ENCODE measurements at regions not wholly inside any gene's neighbourhood (a gene's known extent, or its start where the extent isn't known, plus 50 kb on each side); places are given as distances from the start of the nearest gene placed in this dataset.

DNA sequence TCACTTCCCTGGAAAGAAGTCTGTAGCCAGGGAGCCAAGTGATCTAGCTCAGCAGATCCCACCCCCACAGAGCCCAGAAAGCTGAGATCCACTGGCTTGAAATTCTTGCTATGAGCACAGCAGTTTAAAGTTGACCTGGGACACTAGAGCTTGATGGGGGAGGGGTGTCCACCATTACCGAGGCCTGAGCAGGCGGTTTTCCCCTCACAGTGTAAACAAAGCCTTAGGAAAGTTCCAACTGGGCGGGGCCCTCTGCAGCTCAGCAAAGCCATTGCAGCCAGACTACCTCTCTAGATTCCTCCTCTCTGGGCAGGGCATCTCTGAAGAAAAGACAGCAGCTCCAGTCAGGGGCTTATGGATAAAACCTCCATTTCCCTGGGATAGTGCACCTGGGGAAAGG is 887.2 kb upstream of the LRATD1 start:
- TF ChIP-seq, protein P1, sequence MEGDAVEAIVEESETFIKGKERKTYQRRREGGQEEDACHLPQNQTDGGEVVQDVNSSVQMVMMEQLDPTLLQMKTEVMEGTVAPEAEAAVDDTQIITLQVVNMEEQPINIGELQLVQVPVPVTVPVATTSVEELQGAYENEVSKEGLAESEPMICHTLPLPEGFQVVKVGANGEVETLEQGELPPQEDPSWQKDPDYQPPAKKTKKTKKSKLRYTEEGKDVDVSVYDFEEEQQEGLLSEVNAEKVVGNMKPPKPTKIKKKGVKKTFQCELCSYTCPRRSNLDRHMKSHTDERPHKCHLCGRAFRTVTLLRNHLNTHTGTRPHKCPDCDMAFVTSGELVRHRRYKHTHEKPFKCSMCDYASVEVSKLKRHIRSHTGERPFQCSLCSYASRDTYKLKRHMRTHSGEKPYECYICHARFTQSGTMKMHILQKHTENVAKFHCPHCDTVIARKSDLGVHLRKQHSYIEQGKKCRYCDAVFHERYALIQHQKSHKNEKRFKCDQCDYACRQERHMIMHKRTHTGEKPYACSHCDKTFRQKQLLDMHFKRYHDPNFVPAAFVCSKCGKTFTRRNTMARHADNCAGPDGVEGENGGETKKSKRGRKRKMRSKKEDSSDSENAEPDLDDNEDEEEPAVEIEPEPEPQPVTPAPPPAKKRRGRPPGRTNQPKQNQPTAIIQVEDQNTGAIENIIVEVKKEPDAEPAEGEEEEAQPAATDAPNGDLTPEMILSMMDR (IDR thresholded peaks at IDR 0.05; ENCODE audit: extremely low read depth, missing control alignments): no peak
- no peak for DNase-seq (ENCODE audit: low spot score)

DNA sequence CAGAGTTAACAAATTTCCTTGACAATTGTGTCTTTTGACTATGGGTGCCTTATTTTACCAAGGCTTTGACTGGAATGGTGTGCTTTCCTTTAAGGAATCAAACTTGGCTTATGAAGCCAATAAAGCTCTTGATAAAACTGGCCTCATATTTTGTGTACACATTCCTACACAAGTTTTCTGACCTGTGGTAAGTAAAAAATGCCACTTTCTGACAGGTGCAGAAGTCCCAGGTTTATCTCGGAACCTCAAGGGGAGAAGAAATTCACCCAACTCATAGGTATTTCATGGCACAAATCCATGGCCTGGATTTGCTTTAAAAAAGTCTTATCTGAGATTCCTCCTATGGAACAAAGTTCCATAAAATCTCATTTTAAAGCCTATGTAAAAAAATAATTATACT is 880.6 kb upstream of the LRATD1 start:
- DNase-seq (ENCODE audit: low spot score): no peak
- TF ChIP-seq, protein P1 (IDR thresholded peaks at IDR 0.05; ENCODE audit: extremely low read depth, missing control alignments): no peak

DNA sequence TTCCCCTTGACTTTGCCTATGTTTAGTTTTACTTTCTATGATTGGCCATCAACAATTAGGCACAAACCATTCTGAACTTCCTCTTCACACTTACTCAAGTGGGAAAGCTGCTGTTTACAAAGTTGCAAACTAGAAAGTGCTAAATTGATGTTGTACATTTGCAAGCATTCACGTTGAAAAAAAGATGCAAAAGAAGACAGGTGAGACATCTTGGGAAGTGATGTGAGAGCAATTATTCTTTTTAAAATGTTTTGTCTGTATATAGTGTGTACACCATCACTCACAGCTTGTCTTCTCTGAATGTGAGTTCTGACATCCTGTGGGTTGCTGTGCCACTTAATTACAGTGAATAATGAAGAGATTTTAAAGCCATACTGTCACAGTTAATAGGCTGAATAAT is 874.1 kb upstream of the LRATD1 start:
- TF ChIP-seq, protein P1 (IDR thresholded peaks at IDR 0.05; ENCODE audit: extremely low read depth, missing control alignments): no peak
- no peak for DNase-seq (ENCODE audit: low spot score)

DNA sequence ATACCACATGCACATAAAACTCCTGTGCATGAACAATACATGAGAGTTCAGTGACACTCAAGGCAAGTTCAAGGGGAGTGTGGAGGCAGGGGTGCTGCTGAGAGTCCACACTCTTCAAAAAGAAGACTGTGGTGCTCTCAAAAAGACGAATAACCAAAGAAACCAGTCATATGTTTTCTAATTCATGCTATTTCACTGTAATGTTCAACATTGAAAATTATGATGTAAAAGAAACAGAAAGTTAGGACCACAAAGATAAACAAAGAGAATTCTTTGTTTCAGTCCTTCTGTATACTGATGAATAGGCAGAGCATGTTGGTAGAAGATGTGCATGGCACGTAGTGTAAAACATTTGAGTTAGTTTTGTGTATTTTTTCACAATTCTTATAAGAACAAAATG is 864.2 kb upstream of the LRATD1 start:
- no peak for DNase-seq (ENCODE audit: low spot score)
- TF ChIP-seq, protein P1 (IDR thresholded peaks at IDR 0.05; ENCODE audit: extremely low read depth, missing control alignments): no peak

DNA sequence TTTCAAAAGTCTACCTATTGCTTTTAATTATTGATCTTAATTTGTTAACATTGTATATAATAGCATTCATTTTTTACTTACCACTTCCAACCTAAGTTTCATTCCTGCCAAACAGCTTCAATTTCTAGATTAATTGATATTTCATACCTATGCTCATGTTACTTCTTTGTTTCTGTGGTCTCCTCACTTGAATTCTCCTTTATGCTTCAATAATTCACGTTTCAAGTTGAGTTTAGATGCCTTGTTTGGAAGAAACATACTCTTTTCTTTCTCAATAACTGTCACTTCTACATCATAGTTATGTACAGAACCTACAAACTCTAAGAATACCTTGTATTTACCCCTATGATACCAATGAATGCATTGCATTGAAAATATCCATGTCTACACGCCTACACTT is 862.2 kb upstream of the LRATD1 start:
- DNase-seq (ENCODE audit: low spot score): no peak
- TF ChIP-seq, protein P1 (IDR thresholded peaks at IDR 0.05; ENCODE audit: extremely low read depth, missing control alignments): no peak

DNA sequence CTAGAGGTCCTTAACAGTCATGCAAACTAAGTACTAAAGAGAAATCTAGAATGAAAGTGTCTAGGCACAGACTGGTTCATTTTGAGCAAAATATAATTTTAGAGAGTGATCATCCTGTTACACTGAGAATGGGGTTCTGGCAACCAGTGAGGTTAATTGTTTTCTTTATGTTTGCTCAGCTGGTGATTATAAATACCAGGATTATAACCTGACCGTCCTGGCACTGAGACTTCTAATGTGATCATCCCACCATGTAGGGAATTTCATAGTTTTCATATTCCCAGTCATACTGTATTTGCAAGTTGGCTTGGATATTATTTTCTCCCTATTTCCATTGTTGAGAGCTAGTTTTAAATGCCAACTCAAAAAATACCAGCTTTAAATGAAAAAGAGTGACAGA is 852.5 kb upstream of the LRATD1 start:
- DNase-seq (ENCODE audit: low spot score): no peak
- TF ChIP-seq, protein P1 (IDR thresholded peaks at IDR 0.05; ENCODE audit: extremely low read depth, missing control alignments): no peak

DNA sequence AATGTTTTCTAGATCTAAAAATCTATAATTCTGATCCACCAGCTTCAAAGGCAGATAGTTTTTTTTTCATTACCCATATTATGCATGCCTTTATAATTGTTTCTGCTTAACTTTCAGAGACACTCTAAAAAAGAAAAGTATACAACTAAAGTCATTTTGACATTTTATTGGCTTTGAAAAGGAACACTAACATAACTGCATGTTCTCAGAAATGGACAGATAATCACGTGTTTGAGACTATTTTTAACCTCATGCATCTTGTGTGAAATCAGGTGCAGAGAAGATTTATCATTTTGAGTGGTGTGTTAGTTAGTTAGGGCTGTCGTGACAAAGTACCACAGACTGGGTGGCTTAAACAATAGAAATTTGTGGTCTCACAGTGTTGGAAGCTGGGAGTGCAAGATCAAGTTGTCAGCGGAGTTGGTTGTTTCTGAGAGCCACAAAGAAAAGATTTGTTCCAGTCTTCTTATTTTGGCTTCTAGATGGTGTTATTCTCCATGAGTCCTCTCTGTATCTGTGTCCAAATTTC is 841.4 kb upstream of the LRATD1 start:
- DNase-seq (ENCODE audit: low spot score): no peak
- TF ChIP-seq, protein P1 (IDR thresholded peaks at IDR 0.05; ENCODE audit: extremely low read depth, missing control alignments): no peak

All from GM20000 (cell line).